ENCODE measurements at regions not wholly inside any gene's neighbourhood (a gene's known extent, or its start where the extent isn't known, plus 50 kb on each side); places are given as distances from the start of the nearest gene placed in this dataset.

DNA sequence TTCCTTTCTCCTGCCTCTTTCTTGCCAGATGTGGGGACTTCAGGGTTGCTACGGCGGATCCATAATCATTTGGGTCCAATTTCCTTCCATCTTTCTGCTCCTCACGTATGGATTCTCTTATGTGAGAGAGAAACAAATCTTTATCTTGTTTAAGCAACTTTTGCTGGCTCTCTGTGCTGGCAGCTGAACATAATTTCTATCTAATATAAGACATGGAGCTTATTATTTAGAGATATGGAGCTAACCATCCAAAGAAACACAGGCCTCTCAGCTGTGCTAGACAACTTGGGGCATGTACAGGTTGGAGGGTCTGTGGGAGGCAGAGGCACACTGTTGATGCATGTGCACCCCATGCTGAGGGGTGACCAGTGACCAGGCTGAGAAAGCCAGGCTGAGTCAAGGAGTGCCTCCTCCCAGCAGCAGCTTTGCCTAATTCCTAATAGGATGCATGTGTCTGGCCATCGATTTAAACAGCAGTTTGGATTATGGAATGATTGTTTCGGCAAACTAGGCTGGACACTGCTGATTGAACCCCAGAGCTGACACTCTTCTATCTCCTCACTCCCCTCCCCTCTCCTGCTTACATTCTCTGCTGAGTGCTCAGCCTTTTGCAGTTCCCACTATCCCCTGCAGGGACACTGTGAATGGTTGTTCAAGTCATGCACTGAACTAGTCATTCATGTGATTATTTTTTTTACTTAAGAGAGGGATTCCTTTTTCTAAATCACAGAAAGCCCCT lies 195.8 kb downstream of the ERCC6L2 start:
- Histone ChIP-seq H3K4me1 (peaks cover 0 to 34% (median 2%) of the 10 kb centered on the region in 4 donors), H3K27me3 (no peaks in the 10 kb centered on the region), H3K27ac (no peak overlapping the region), H3K36me3 (no peaks in the 10 kb centered on the region), H3K4me3 (no peak overlapping the region), H3K9me3 (no peaks in the 10 kb centered on the region)
- no peak for DNase-seq (ENCODE audit: low spot score in 2 of 2)
- TF ChIP-seq, protein P1, sequence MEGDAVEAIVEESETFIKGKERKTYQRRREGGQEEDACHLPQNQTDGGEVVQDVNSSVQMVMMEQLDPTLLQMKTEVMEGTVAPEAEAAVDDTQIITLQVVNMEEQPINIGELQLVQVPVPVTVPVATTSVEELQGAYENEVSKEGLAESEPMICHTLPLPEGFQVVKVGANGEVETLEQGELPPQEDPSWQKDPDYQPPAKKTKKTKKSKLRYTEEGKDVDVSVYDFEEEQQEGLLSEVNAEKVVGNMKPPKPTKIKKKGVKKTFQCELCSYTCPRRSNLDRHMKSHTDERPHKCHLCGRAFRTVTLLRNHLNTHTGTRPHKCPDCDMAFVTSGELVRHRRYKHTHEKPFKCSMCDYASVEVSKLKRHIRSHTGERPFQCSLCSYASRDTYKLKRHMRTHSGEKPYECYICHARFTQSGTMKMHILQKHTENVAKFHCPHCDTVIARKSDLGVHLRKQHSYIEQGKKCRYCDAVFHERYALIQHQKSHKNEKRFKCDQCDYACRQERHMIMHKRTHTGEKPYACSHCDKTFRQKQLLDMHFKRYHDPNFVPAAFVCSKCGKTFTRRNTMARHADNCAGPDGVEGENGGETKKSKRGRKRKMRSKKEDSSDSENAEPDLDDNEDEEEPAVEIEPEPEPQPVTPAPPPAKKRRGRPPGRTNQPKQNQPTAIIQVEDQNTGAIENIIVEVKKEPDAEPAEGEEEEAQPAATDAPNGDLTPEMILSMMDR (IDR thresholded peaks at IDR 0.05), result peak; percentile 18 to 64 (median 34)
- no peak for TF ChIP-seq POLR2A (IDR thresholded peaks at IDR 0.05)
- no peak for TF ChIP-seq EP300 (IDR thresholded peaks at IDR 0.05)
- 77 to 83% methylated on average over 5 of the region's 5 CpGs for WGBS, 2 donors

DNA sequence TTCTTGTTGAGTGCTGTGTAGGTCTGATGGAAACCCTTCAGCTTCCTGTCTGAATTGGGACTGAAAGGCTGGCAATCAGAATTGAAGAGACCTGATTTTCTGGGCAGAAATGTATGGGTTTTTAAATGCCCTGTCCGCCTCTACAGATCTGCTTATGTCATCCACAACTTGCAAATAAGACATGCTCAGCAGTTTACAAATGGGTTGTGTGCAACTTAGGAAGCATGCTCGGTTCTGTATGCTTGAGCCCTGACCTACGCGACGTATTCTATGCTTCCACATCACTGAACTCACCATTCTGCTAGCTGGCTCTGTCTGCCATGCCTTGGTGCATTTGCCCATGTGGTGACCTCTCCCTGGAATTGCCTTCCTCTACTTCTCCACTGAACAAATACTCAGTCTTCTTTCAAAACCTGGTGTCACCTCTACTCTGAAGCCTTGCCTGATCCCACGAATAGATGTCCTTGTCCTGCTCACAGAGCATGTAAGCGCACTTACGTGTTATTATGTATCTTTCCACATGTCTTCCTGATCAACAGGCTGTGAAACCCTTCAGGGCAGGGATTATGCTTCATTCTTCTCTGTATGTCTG lies 194.2 kb downstream of the ERCC6L2 start:
- no peak for DNase-seq (ENCODE audit: low spot score in 2 of 2)
- 86 to 93% methylated on average over 8 of the region's 8 CpGs for WGBS, 2 donors
- Histone ChIP-seq H3K27me3 (no peaks in the 10 kb centered on the region), H3K4me1 (peaks cover 0 to 47% (median 2%) of the 10 kb centered on the region in 4 donors), H3K36me3 (no peaks in the 10 kb centered on the region), H3K4me3 (no peak overlapping the region), H3K9me3 (no peaks in the 10 kb centered on the region), H3K27ac (no peak overlapping the region)
- TF ChIP-seq, protein P1 (IDR thresholded peaks at IDR 0.05), result no peak
- TF ChIP-seq EP300 (IDR thresholded peaks at IDR 0.05), result no peak
- TF ChIP-seq POLR2A (IDR thresholded peaks at IDR 0.05), result no peak

DNA sequence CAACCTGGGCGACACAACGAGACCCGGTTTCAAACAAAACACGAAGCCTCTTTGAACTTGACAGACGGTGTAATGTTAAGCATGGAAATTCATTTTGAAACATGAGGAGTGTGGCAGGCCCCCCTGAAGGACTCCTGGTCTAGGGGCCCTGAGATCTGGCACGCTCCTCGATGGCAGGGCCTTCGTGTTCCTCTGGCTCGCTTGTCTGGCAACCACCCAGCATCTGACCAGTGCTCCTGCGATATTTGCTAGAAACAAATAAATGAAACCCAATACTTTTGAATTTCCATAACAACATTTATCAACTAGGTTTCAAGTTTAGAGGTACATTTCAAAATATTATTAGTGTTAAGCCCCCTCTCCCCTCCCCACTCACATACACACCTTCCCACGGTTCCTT lies 193.0 kb downstream of the ERCC6L2 start:
- no peak for TF ChIP-seq EP300 (IDR thresholded peaks at IDR 0.05)
- Histone ChIP-seq H3K27ac (peak overlapping the region in 1 of 4 donors; percentile 6), H3K9me3 (no peaks in the 10 kb centered on the region), H3K36me3 (no peaks in the 10 kb centered on the region), H3K4me1 (peaks cover 0 to 47% (median 2%) of the 10 kb centered on the region in 4 donors), H3K4me3 (no peak overlapping the region), H3K27me3 (no peaks in the 10 kb centered on the region)
- WGBS, 2 donors, result 54 to 68% methylated on average over 11 of the region's 11 CpGs
- DNase-seq (ENCODE audit: low spot score in 2 of 2), result peak in 1 of 2 donors; percentile 36

DNA sequence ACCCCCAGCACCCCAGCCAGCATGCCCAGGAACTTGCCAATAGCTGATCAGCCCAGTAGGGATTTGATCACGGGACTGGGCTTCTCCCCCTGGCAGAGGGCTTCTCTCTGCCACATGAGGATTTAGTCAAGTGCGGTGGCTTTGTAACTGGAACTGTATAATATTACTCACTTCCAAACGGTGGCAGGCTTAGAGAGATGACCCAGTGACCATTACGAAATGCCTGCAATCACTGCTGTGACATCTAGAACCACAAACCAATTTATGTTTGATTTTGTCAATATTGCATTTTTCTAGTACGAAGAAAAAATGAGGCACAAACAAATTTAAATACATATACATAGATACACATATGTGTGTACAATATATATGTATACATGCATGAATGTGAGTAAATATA lies 192.1 kb downstream of the ERCC6L2 start:
- no peak for DNase-seq (ENCODE audit: low spot score in 2 of 2)
- peak overlapping the region in 2 of 4 donors; percentile 20 to 65 for H3K27ac ChIP-seq
- H3K36me3 ChIP-seq, result no peaks in the 10 kb centered on the region
- H3K9me3 ChIP-seq, result no peaks in the 10 kb centered on the region
- H3K4me3 ChIP-seq, result no peak overlapping the region
- H3K27me3 ChIP-seq, result no peaks in the 10 kb centered on the region
- H3K4me1 ChIP-seq, result peaks cover 0 to 49% (median 2%) of the 10 kb centered on the region in 4 donors
- TF ChIP-seq, protein P1 (IDR thresholded peaks at IDR 0.05), result no peak
- TF ChIP-seq EP300 (IDR thresholded peaks at IDR 0.05) (no peak), POLR2A (IDR thresholded peaks at IDR 0.05) (no peak)
- 67 to 74% methylated on average over 5 of the region's 5 CpGs for WGBS, 2 donors

DNA sequence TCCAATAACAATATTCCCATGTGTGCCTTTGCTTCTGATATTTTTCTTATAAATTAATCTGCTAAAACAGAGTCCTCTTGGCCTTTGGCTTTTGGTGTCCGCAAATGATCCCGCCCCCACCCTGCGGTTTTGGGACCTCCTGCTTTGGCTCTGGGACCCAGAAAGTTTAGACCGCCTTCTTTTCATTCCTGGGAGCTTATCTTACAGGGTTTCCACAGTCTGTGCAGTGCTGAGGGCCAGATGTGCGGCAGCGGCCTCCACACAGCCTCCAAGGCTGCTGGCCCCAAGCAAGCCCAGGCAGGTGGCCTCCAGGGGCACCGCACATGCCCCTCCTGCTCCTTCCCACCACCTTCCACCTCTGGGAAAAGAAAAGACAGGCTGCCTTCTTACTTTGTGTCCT lies 191.5 kb downstream of the ERCC6L2 start:
- no peaks in the 10 kb centered on the region for H3K9me3 ChIP-seq
- peak; percentile 30 to 40 for DNase-seq (ENCODE audit: low spot score in 2 of 2)
- H3K4me3 ChIP-seq, result no peak overlapping the region
- peak overlapping the region in 2 of 4 donors; percentile 20 to 65 for H3K27ac ChIP-seq
- WGBS, 2 donors, result 54 to 57% methylated on average over 7 of the region's 7 CpGs
- TF ChIP-seq POLR2A (IDR thresholded peaks at IDR 0.05), result no peak
- TF ChIP-seq, protein P1 (IDR thresholded peaks at IDR 0.05), result no peak
- no peak for TF ChIP-seq EP300 (IDR thresholded peaks at IDR 0.05)
- no peaks in the 10 kb centered on the region for H3K36me3 ChIP-seq
- no peaks in the 10 kb centered on the region for H3K27me3 ChIP-seq
- peaks cover 0 to 55% (median 3%) of the 10 kb centered on the region in 4 donors for H3K4me1 ChIP-seq

All from tibial nerve (tissue), 4 donors.